ENCODE measurements at regions not wholly inside any gene's neighbourhood (a gene's known extent, or its start where the extent isn't known, plus 50 kb on each side); places are given as distances from the start of the nearest gene placed in this dataset.
A peak's percentile ranks its signal among the peaks of the same experiment; 100 is the strongest.

DNA sequence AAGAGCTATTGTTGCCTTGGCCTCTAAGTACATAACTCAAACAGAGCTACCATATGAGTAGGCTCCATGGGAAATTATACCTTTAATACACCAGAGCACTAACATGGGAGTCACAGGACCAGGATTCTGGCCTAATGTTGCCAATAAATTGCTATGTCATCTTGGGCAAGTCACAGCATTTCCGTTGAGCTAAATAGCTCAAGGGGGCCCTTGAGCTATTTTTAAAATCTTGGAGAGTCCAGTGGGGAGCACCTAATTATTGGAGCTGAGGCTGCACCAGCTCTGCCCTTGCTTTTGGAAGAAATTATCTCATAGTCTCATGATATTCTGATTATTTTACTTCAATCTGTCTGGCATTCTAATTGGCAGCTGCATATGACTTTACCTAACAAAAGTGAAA is 350.8 kb downstream of the ENC1 start:
- Histone ChIP-seq H3K4me3 (ENCODE audit: low read depth, low read length) (no peak overlapping the region), H3K4me1 (ENCODE audit: insufficient read depth) (no peaks in the 10 kb centered on the region), H3K36me3 (ENCODE audit: insufficient read depth) (no peaks in the 10 kb centered on the region), H3K27ac (ENCODE audit: low read depth) (no peak overlapping the region)
- DNase-seq (ENCODE audit: extremely low spot score), result no peak
- WGBS, result 71% methylated on average over 1 of the region's 1 CpG

DNA sequence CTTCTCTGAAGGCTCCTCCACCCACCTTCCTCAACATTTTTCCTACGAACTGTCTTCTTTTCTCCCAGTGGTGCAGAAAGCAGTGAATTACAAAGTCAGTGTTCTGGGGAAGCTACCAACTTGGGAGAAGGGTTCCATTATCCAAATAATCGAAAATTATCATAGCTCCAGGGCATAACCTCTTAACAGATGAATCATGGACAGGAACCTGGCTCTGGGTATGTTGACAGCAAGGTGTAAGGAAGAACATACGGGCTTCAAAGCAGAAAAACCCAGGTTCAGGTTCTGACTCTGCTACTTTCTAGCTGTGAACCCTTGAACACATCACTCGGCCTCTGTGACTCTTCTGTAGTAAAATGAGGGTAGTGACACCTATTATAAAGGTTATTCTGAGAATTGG is 351.3 kb downstream of the ENC1 start:
- Histone ChIP-seq H3K4me3 (ENCODE audit: low read depth, low read length) (no peak overlapping the region), H3K4me1 (ENCODE audit: insufficient read depth) (no peaks in the 10 kb centered on the region), H3K36me3 (ENCODE audit: insufficient read depth) (no peaks in the 10 kb centered on the region), H3K27ac (ENCODE audit: low read depth) (no peak overlapping the region)
- no peak for DNase-seq (ENCODE audit: extremely low spot score)
- 83% methylated on average over 4 of the region's 4 CpGs for WGBS

DNA sequence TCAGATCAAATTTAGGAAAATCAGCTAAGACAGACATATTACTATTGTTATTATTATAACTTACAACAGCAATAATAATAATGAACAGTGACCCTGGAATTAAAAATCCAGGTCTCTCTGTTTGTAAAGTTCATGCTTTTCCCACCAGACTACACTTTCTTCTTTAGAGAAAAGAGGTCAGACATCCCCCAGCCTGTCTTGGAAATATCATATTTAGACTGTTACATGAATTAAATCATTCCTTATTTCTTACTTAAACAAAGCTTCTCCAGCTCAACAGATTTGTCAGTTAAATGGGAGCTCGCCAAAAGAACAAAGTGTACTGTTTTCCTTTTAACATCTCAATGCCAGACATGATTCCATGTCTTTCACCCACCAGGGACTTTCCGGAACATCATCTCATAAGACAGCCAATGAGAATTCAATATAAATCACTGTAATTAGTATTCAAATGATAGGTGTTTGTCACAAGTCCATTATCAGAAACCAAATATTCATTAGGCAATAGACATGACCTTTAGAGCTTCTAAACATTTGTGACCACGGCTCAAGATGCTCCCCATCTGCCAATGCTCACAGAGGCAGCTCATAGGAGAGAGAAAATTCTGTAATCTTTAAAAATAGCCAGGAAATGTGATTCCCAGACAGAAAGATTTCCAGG is 351.9 kb downstream of the ENC1 start:
- WGBS, result 48% methylated on average over 3 of the region's 3 CpGs

DNA sequence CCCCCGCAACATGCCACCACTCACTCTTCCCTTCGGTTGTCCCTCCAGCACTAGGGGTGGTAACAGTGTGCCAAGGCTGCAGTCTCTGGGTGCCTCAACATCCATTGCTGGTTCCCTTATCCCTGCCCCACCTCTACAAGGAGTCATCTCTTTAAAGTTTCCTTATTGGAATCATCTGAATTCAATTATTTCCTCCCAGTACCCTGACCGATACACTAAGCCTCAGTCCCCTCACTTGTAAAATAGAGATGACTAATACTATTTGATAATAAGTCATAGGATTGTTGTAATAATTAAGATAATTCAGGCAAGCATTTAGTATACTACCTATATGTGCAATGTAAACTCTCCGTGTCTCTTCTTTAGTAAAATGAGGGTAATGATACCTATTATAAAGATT is 352.5 kb downstream of the ENC1 start:
- Histone ChIP-seq H3K4me3 (ENCODE audit: low read depth, low read length) (no peak overlapping the region), H3K27ac (ENCODE audit: low read depth) (no peak overlapping the region), H3K36me3 (ENCODE audit: insufficient read depth) (no peaks in the 10 kb centered on the region), H3K4me1 (ENCODE audit: insufficient read depth) (no peaks in the 10 kb centered on the region)
- DNase-seq (ENCODE audit: extremely low spot score), result no peak
- 92% methylated on average over 4 of the region's 4 CpGs for WGBS

More for the DNA sequence above, 351.9 kb downstream of the ENC1 start:
- H3K27ac ChIP-seq (ENCODE audit: low read depth), result no peak overlapping the region
- H3K4me1 ChIP-seq (ENCODE audit: insufficient read depth), result no peaks in the 10 kb centered on the region
- no peak overlapping the region for H3K4me3 ChIP-seq (ENCODE audit: low read depth, low read length)
- DNase-seq (ENCODE audit: extremely low spot score), result no peak
- H3K36me3 ChIP-seq (ENCODE audit: insufficient read depth), result no peaks in the 10 kb centered on the region

DNA sequence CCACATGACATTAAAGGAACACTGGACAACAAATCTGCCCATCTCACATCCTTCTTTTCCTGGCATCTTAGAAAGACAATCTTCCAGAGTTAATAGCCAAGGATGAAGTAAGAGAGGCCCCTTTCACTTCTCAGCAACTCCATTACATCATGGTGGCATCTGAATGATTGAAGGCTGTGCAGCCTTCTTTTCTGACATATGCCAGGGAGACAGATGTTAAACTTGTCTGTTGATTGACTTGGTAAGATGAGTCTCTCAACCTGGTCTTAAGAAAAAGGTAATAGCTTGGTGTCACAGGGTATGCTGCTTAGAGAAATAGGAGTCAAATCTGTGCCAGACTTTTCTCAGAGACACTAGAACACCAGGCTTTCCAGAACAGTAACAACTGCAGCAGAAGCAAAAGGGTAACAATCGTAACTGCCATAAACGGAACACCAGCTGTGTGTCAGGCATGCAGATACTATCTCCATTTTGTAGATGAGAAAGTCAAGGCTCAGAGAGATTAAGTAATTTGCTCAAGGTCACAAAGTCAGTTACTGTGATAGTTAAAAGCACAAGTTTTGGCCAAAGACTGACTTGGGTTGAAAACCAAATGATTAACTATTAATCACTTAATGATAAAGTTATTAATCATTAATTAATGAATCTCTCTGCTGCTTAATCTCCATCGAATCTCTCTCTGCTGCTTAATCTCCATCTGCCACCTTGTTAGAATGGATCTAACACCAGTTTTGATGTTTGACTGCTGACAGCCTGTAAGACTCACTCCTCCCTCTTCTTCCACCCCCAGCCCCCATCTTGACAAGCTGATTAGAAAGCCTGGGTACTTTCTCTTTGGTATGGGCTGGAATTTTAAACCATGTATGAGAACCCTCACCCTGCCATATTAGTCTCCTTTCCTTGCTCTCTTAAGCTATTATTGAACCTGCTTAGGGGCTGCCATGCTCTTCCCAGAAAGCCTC is 353.5 kb downstream of the ENC1 start:
- no peaks in the 10 kb centered on the region for H3K36me3 ChIP-seq (ENCODE audit: insufficient read depth)
- H3K4me1 ChIP-seq (ENCODE audit: insufficient read depth), result no peaks in the 10 kb centered on the region
- WGBS, result 72% methylated on average over 3 of the region's 3 CpGs
- DNase-seq (ENCODE audit: extremely low spot score), result no peak
- H3K27ac ChIP-seq (ENCODE audit: low read depth), result no peak overlapping the region
- H3K4me3 ChIP-seq (ENCODE audit: low read depth, low read length), result no peak overlapping the region

DNA sequence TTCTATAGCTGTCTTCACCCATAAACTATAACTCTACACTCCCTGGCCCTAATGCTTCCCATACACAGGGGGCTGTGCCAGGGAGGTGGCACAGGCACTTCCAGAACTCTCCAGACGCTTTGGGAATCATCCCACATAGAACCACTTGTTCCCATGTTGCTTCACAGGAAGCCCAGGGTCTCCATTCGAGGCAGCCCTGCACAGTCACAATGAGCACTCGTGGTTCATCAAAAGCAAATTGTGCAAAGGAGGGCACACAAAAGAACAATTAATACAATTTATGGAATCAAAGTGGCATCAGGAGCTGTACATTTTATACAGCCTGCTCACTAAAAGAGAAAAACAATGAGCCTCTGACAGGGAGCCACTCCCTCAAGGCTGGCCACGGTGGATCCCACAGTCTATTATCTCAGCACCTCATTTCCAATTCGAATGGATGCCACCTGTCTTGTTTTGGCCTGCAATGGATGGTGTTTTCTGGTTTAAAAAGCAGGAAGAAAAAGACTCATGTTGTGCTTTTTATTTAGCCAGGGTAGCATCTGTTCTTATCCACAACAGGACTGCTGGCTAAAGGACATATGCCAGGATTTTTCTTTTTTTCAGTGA is 354.8 kb downstream of the ENC1 start:
- 78% methylated on average over 5 of the region's 5 CpGs for WGBS
- DNase-seq (ENCODE audit: extremely low spot score), result no peak
- Histone ChIP-seq H3K36me3 (ENCODE audit: insufficient read depth) (no peaks in the 10 kb centered on the region), H3K27ac (ENCODE audit: low read depth) (no peak overlapping the region), H3K4me1 (ENCODE audit: insufficient read depth) (no peaks in the 10 kb centered on the region), H3K4me3 (ENCODE audit: low read depth, low read length) (no peak overlapping the region)

DNA sequence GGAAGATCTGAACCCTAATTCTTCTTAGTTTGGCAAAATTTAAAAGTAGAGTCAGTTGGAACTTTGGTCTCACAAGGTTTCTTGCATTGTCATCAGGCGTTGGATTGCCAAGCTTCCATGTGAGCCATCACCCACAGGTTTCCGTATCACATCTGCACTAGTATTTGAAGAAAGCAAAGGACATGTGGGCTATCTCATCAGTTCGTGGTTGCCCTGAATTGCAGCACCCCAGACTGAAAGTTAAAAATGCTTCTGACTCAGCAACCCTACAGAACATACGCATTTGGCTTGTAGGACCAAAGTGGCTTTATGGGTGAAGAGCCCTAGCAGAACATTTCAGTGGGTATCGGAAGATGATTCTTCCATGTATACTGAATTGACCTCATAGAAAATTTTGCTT is 358.0 kb downstream of the ENC1 start:
- Histone ChIP-seq H3K36me3 (ENCODE audit: insufficient read depth) (no peaks in the 10 kb centered on the region), H3K4me3 (ENCODE audit: low read depth, low read length) (no peak overlapping the region), H3K27ac (ENCODE audit: low read depth) (no peak overlapping the region), H3K4me1 (ENCODE audit: insufficient read depth) (no peaks in the 10 kb centered on the region)
- DNase-seq (ENCODE audit: extremely low spot score), result no peak
- 73% methylated on average over 5 of the region's 5 CpGs for WGBS

DNA sequence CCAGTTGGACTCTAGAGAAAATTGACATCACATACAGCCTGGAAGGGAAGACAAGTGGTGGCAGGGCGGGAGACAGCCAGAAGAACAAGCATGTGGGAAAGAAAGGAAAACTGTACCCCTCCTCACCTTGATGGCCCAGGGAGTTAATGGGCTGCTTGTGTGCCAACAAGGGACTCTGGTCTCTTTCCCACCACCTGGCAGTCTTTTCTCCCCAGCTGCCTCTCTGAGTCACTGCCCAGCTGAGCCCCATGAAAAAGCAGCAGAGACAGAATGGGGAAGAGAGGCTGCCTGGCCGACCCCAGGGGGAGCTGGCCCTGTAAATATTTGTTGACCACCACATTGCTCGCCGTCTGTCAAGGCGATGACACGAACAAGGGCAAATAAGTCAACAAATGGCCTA is 359.4 kb downstream of the ENC1 start:
- no peak overlapping the region for H3K27ac ChIP-seq (ENCODE audit: low read depth)
- no peaks in the 10 kb centered on the region for H3K36me3 ChIP-seq (ENCODE audit: insufficient read depth)
- no peak for DNase-seq (ENCODE audit: extremely low spot score)
- H3K4me1 ChIP-seq (ENCODE audit: insufficient read depth), result no peaks in the 10 kb centered on the region
- no peak overlapping the region for H3K4me3 ChIP-seq (ENCODE audit: low read depth, low read length)
- 75% methylated on average over 6 of the region's 6 CpGs for WGBS

DNA sequence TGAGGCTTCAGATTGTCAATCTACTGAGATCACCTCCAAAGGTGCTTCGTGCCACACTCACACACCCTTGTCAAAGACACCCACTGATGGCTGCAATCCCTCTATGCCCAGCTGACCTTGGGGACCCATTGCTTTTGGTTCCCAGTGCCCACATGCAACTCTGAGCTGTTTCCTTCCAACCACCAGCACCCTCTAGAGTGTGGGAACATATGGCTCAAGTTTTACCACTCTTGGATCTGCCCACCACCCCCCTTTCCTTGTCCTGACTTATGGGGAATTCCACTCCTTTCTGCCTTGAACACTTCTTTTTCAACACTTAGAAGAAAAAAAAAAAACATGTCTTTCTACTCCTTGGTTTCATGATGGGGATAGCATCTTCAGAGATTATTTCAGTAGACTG is 360.2 kb downstream of the ENC1 start:
- no peaks in the 10 kb centered on the region for H3K36me3 ChIP-seq (ENCODE audit: insufficient read depth)
- WGBS, result 98% methylated on average over 1 of the region's 1 CpG
- DNase-seq (ENCODE audit: extremely low spot score), result no peak

DNA sequence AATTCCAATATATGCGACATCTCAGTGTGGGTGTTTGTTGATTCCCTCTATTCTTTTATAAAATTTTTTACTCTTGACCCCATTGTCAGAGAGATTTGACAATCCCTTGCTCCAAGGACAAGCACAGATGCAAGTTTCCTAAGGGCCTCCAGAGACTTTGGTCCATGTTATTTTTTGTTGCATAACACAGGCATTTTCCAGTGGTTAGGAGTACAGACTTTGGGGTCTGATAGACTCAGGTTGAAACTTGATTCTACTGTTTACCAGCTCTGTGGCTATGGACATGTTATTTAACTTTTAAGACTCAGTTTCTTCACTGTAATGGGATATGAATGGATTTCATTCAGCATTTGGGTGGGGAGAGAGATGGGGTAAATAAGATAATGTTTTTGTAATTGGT is 361.3 kb downstream of the ENC1 start:
- H3K4me3 ChIP-seq (ENCODE audit: low read depth, low read length), result no peak overlapping the region
- H3K36me3 ChIP-seq (ENCODE audit: insufficient read depth), result no peaks in the 10 kb centered on the region
- no peaks in the 10 kb centered on the region for H3K4me1 ChIP-seq (ENCODE audit: insufficient read depth)
- H3K27ac ChIP-seq (ENCODE audit: low read depth), result no peak overlapping the region
- 92% methylated on average over 1 of the region's 1 CpG for WGBS
- no peak for DNase-seq (ENCODE audit: extremely low spot score)

More for the DNA sequence above, 360.2 kb downstream of the ENC1 start:
- Histone ChIP-seq H3K27ac (ENCODE audit: low read depth) (no peak overlapping the region), H3K4me3 (ENCODE audit: low read depth, low read length) (no peak overlapping the region), H3K4me1 (ENCODE audit: insufficient read depth) (no peaks in the 10 kb centered on the region)

DNA sequence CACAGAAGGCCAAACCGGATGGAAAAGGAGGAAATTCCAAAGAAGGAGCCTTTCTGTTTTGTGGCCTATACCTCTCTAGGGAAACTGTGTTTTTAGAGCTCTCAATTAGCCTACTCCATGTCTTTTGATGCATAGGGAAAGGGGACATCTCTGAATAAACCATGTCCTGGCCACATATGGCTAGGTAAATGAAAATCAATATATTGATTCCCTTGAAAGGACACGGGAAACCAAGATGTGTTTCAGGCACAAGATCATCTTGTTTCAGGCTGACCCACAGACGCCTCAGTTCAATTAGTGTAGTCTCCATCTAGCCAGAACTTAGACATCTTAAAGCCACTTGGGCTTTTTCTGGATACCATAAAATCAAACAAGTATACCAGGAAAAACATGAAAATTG is 363.1 kb downstream of the ENC1 start:
- Histone ChIP-seq H3K4me3 (ENCODE audit: low read depth, low read length) (no peak overlapping the region), H3K4me1 (ENCODE audit: insufficient read depth) (no peaks in the 10 kb centered on the region), H3K36me3 (ENCODE audit: insufficient read depth) (no peaks in the 10 kb centered on the region), H3K27ac (ENCODE audit: low read depth) (no peak overlapping the region)
- 92% methylated on average over 3 of the region's 3 CpGs for WGBS
- no peak for DNase-seq (ENCODE audit: extremely low spot score)

DNA sequence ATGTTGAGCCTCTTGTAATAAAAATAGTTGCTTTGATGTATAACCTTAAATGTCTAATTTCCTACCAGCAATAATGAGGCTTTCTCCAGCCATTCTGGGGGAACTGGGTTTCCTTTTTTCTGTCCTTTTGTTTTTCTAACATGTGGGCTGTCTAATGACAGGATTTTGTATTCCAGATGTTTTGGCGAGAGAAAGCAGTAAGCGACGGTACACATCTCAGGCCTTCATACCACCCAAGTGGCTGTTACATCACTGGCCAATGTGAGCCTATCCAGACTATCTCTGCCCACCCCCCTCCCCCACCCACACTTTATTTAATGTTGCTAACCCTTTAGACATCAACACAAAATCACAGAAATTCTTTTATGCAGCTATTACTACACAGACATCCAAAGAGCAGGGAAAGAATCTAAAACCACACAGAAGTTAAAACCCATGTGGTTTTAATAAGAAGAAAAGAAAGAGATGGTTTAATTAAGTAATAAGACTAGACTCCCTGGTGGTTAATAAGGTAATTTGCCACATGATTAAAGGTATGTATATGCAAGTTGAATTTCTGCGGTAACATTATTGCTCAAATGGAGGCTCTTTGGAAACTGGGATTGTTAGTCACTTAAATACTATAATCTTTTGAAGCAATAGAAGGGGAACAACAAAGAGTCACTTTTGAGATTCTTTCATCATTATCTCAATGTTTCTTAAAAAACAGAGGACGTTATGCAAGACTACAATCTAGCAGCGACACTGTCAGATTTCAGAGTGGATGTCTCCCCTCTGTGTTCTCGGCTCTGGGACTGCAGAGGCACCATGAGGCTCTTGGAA is 365.1 kb downstream of the ENC1 start:
- DNase-seq (ENCODE audit: extremely low spot score), result no peak
- no peak overlapping the region for H3K4me3 ChIP-seq (ENCODE audit: low read depth, low read length)
- 54% methylated on average over 7 of the region's 7 CpGs for WGBS
- peak overlapping the region; percentile 2 for H3K27ac ChIP-seq (ENCODE audit: low read depth)
- H3K36me3 ChIP-seq (ENCODE audit: insufficient read depth), result no peaks in the 10 kb centered on the region
- no peaks in the 10 kb centered on the region for H3K4me1 ChIP-seq (ENCODE audit: insufficient read depth)

DNA sequence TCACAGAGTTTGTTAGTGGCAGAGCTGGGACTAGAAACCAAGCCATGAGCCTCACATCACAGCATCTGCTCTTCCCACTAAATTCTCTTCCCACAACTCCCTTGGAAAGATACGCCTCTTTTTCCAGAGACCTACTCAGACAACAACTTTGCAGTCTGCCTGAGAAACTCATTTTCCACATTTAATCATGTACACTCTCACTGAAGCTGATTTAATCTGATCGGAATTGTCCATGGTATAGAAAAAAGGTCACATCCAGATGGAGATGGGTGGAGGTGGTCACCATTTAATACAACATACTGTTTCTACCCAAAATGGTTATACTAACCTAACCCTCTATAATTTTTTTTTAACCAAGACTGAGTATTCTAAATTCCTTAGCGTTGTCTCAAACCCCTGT is 366.2 kb downstream of the ENC1 start:
- no peaks in the 10 kb centered on the region for H3K4me1 ChIP-seq (ENCODE audit: insufficient read depth)
- WGBS, result 92% methylated on average over 3 of the region's 3 CpGs
- no peaks in the 10 kb centered on the region for H3K36me3 ChIP-seq (ENCODE audit: insufficient read depth)
- peak overlapping the region; percentile 15 for H3K27ac ChIP-seq (ENCODE audit: low read depth)
- H3K4me3 ChIP-seq (ENCODE audit: low read depth, low read length), result no peak overlapping the region
- no peak for DNase-seq (ENCODE audit: extremely low spot score)
